Stimulated activated CD8-positive, alpha-beta memory T cell treated with anti-CD3 and anti-CD28 coated beads, Interleukin-4, amount 100 ng/mL, for 48 hours (primary cell): ENCODE measurements at regions not wholly inside any gene's neighbourhood (a gene's known extent, or its start where the extent isn't known, plus 50 kb on each side); places are given as distances from the start of the nearest gene placed in this dataset.

Experiments used
- DNase-seq: peaks from one replicate; pipeline ENCODE4 v3.0.0-alpha.2; 2020

GRCh38 chrX:139106069-139106468 lies 394.6 kb upstream of the FGF13 start:
- no peak for DNase-seq

DNA sequence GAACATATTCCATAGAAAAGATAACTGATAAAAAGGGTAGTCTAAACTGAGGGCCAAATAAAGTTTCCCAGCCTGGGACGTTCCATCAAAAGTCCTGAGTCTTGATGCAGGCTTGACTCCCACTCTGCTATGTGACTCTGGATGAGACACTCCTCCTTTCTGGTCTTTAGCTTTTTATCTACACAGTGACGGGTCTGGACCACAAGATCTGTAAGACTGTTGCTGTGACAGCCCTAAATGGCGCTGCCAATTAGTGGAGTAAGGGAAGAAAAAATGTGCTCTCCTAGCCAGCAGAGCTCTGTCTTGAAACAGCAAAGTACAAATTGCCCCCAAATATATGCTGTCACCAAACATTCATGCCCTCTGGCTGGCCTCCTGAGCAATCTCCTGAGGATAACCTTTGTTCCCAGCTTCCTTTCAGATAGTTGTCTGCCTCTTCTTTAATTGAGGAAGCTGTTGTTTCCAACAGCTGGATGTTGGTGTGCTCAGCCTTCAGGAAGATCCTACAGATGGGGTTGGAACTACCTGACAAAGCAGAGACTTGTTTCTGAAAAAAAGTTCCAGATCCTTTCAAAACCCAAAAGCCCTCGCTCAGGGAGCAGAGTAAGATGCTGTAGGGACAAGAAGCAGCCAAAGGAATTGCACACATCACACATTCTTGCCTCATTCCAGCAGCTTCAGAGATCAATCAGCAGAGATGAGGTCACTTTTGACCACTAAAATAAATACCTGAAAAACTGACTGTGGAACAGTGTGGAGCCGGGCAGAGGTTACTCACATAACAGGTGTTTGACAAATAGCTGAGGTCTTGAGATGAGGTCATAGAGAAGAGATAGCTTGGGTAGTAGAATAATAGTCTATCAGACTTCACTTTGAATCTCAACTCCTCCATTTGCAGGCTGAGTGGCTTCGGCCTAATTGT lies 383.4 kb upstream of the FGF13 start:
- no peak for DNase-seq

DNA sequence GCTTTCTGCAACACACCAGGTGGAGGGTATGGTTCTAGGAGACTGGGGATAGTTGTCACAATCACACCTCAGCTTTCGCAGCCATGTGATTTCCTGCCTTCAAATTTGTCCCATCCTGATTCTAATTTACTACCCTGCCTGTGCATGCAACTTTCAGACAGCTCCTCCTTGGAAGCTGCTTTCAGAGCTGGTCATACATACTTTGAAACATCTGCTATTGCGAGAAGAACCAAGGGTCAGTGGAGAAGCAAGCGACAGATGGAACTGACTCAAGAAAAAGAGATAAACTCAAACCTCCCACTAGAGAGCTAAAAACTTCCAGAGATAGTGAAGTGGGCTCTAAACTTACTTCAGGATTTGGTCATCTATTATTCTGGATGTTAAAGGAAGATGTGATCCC lies 381.7 kb upstream of the FGF13 start:
- DNase-seq: no peak

DNA sequence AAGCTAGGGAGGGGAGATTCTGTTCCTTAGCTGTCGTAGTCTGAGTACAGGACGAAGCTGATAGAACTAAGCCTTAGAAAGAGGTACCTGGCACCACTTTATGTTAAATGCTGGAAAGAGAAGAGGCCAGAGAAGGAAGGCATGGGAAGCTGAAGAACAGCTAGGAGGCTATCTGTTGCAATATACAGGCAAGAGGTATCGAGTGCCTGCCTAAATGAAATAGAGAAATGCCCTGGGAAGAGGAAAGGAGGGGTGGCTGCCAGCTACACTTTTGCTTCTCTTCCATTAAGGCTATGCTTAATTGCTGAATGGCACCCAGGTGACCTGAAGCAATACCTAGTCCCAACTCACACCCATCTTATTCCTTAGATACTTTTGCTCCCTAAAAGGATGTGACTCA lies 380.4 kb upstream of the FGF13 start:
- no peak for DNase-seq

GRCh38 chrX:139091066-139091465 lies 379.5 kb upstream of the FGF13 start:
- DNase-seq: no peak

GRCh38 chrX:139086246-139086645 lies 374.7 kb upstream of the FGF13 start:
- no peak for DNase-seq

GRCh38 chrX:139085404-139085803 lies 373.9 kb upstream of the FGF13 start:
- no peak for DNase-seq

DNA sequence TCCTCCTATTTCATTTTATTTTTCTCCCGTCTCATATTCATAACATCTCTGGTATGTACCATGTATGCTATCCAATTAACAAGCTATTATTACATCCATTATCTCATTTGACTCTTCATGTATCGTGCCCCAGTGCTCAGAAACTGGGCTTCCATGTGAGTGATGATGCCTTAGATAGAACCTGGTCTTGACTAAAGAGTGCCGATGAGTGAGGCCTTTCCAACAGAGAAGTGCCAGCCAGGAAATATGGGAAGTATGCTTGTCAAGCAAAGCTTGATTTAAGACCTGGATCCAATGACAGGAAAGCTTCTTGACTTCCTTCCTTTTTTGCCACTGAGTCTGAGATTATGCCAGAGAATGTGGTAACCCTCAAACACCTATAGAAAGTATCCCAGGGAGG lies 371.7 kb upstream of the FGF13 start:
- no peak for DNase-seq

- DNase-seq: no peak
Observed at GRCh38 chrX:139081965-139082364, 370.4 kb upstream of the FGF13 start.

DNA sequence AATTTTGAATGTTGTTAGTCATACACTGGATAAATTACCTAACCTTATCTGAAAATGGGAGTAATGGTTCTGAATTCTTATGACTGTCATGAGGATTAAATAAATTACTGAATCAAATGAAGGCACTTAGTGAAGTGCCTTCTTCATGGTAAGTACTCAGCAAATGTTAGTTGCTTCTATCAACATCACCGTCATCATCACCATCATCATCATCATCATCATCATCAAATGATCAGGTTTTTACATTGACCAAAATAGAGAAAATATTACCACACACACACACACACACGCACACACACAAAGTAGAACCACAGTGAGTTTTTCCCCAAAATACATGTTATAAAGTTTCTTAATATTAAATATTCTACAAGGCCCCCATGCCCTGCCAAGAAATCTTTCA lies 368.3 kb upstream of the FGF13 start:
- DNase-seq: no peak

GRCh38 chrX:139078761-139079280 lies 367.3 kb upstream of the FGF13 start:
- no peak for DNase-seq

DNA sequence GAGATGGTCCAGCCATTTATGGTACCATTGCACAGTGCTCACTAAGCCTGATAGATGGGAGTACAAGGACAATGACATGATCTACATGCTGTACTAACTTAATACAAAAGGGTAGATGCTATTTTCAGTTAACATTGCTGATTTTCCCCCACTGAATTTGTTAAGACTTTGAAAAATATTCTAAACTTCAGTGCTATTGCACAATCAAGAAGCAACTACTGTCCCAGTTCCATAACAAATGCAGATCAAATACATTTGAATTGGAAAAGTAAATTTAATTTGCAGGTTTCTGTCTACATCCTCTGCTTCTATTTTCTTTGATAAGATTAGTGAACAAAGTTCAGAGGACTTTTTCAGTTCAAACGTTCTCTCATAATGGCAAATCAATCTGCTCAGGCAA lies 366.8 kb upstream of the FGF13 start:
- no peak for DNase-seq

DNA sequence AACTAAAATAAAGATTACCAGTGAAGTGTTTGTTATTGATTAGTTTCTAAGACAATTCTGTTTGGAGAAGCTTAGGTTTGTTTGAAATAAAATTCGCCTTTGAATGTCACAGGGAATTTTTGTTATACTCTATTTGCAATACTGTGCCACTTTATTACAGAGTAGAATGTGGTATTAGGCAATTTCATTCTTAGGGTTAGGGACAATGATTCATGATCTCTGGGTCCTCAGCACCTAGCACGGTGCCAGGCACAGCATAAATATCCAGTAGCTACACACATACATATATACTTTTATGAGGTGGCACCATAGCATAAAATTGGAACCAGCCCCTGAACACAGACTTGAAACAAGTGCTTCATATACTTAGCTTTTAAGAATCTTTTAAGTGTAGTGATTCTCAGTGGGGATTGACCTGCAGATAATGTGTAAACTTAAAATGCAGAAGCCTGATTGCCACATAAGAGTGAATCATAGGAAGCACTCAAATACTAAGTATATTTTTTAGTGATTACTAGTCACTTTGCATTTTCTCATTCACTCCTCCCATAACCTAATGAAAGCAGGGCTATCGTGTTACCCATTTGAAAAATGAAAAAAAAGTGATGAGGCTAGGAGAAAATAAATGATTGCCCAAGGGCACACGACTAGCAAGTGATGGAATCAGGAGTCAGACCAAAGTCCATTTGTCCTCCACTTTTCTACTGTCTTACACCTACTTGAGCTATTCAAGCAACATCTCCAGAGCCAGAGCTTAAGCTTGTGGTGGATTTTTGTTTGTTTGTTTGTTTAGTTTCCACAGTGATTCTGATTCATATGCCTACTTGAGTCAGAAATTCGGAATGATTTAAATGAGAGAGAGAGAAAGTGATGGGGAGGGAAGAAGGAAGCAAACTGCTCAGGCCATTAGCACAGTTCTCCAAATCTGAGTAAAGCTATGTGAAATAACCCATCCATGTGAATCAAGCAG lies 366.0 kb upstream of the FGF13 start:
- no peak for DNase-seq

GRCh38 chrX:139063364-139063763 lies 351.8 kb upstream of the FGF13 start:
- no peak for DNase-seq

DNA sequence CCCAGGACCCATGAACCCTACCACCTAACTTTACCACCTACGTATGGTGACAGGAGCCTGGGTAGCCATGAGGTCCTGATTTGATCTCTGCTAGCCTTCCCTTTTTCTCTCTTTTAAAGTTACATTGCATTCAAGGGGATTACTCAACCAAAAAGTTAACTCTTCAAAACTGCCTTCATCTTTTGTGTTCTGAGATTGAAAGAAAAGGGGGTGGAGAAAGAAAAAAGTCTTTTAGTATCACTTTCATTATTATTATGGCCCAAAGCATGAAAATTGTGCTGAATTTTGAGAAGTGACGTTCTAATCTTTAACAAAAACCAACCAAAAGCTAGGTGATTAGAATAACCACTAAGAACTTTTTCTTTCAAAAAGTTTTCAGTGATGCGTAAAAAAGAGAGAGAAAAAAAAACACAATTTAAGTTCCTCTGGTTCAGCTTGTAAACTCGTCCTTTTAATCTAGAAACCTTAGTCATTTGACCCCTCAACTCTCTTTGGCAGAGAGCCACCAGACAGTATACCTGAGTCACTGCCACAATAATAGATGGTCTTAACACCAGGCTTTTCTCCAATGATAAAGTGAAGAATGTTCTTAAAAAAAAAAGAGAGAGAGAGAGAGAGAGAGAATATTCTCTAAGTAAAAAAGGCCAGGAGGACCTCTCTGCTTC lies 347.4 kb upstream of the FGF13 start:
- no peak for DNase-seq

- no peak for DNase-seq
Observed at GRCh38 chrX:139052461-139052860, 340.9 kb upstream of the FGF13 start.

GRCh38 chrX:139049465-139049864 lies 337.9 kb upstream of the FGF13 start:
- no peak for DNase-seq

- no peak for DNase-seq
Observed at GRCh38 chrX:139044680-139045079, 333.2 kb upstream of the FGF13 start.

GRCh38 chrX:139039041-139039440 lies 327.5 kb upstream of the FGF13 start:
- DNase-seq: no peak

DNA sequence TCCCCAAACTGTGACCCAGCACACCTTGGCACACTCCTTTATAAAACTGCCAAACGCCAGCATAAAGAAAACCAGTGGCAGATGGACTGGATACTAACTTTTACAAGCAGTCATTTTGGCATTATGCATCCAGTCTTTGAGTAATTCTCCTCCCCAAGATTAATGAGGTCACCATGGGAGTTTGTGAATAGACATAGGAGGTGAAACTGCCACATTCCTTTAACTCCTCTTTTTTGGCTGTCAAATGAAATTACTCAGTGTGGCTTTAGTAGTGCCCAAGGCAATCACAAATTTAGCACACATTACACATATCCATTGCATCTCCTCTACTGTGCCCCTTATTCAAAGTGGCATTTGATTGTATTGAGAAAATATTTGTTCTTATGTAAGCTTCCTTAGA lies 315.3 kb upstream of the FGF13 start:
- no peak for DNase-seq

GRCh38 chrX:139026406-139026805 lies 314.9 kb upstream of the FGF13 start:
- no peak for DNase-seq

DNA sequence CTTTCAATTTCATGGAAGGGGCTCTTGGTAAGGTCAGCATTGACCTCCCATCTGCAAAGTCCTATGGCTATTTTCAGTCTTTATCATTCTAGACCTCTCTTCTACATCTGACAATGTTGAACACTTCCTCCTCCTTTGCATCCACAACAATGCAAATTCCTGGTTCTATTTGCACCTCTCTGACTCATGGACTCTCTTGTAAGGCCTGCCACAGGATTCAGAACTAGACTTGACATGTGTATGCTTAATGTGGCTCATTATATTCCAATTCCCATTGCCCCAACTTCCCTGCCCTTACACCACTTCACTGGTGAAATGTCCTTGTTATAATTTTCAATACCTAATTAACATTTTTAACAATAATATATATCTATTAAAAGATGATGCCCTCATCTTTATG lies 314.3 kb upstream of the FGF13 start:
- DNase-seq: no peak

- no peak for DNase-seq
Observed at GRCh38 chrX:139023531-139023930, 312.0 kb upstream of the FGF13 start.
